PC-9 (cell line): ENCODE measurements at regions not wholly inside any gene's neighbourhood (a gene's known extent, or its start where the extent isn't known, plus 50 kb on each side); places are given as distances from the start of the nearest gene placed in this dataset. TPM values are rescaled to one million over a fixed set of nuclear protein-coding genes. Genes with fewer than 3 reads are reported as not detected.

Experiments used
- microRNA-seq: library from miRNA; unstranded; fragments of <30 nt; microRNA quantifications from one replicate; pipeline ENCODE4 v1.2.0, GENCODE V29; 2021; ENCODE audit warnings: borderline number of aligned reads, borderline replicate concordance

Small RNA genes in the stretch of these regions (microRNA-seq; reads per million reads assigned to microRNA genes)
- not detected for gene MIR1261
- gene MIR4490, result not detected
